NCI-H1694 (cell line): ENCODE measurements at regions not wholly inside any gene's neighbourhood (a gene's known extent, or its start where the extent isn't known, plus 50 kb on each side); places are given as distances from the start of the nearest gene placed in this dataset.
"Not testable (repeated sequence)": the region's sequence is repeated elsewhere in the genome, so short reads cannot be mapped to it uniquely, and the experiment has no call there.

Experiments
- DNase-seq: peaks from one replicate; lab custom pipeline; 2025; lab: John Stamatoyannopoulos, UW

- no peak for DNase-seq
Observed at GRCh38 chr16:52787709-52788108, 240.8 kb upstream of the TOX3 start.

GRCh38 chr16:52786091-52786490 lies 239.1 kb upstream of the TOX3 start:
- no peak for DNase-seq

GRCh38 chr16:52785653-52786052 lies 238.7 kb upstream of the TOX3 start:
- DNase-seq = no peak

GRCh38 chr16:52783616-52784015 lies 236.7 kb upstream of the TOX3 start:
- DNase-seq = no peak

- DNase-seq = no peak
Observed at GRCh38 chr16:52781005-52781630, 234.2 kb upstream of the TOX3 start.

GRCh38 chr16:52773026-52773425 lies 226.1 kb upstream of the TOX3 start:
- DNase-seq = no peak

GRCh38 chr16:52770828-52771227 lies 223.9 kb upstream of the TOX3 start:
- DNase-seq = no peak

- no peak for DNase-seq
Observed at GRCh38 chr16:52758473-52758855, 211.5 kb upstream of the TOX3 start.

- no peak for DNase-seq
Observed at GRCh38 chr16:52757746-52758472, 211.0 kb upstream of the TOX3 start.

GRCh38 chr16:52756812-52757517 lies 210.0 kb upstream of the TOX3 start:
- no peak for DNase-seq

- DNase-seq = no peak
Observed at GRCh38 chr16:52755396-52755795, 208.5 kb upstream of the TOX3 start.

GRCh38 chr16:52751035-52751434 lies 204.1 kb upstream of the TOX3 start:
- no peak for DNase-seq

- DNase-seq = no peak
Observed at GRCh38 chr16:52748741-52749140, 201.8 kb upstream of the TOX3 start.

GRCh38 chr16:52747088-52747595 lies 200.2 kb upstream of the TOX3 start:
- DNase-seq = no peak

- no peak for DNase-seq
Observed at GRCh38 chr16:52743707-52744106, 196.8 kb upstream of the TOX3 start.

GRCh38 chr16:52742608-52743170 lies 195.7 kb upstream of the TOX3 start:
- no peak for DNase-seq

- DNase-seq = no peak
Observed at GRCh38 chr16:52742052-52742451, 195.1 kb upstream of the TOX3 start.

GRCh38 chr16:52741351-52741750 lies 194.4 kb upstream of the TOX3 start:
- no peak for DNase-seq

- DNase-seq = no peak
Observed at GRCh38 chr16:52740766-52741165, 193.8 kb upstream of the TOX3 start.

GRCh38 chr16:52740333-52740732 lies 193.4 kb upstream of the TOX3 start:
- DNase-seq = no peak

- not testable (repeated sequence) for DNase-seq
Observed at GRCh38 chr16:52738992-52739391, 192.0 kb upstream of the TOX3 start.

- DNase-seq = no peak
Observed at GRCh38 chr16:52731219-52731875, 184.4 kb upstream of the TOX3 start.
